AG04449 (cell line): ENCODE measurements at regions not wholly inside any gene's neighbourhood (a gene's known extent, or its start where the extent isn't known, plus 50 kb on each side); places are given as distances from the start of the nearest gene placed in this dataset.

Source experiments
- CTCF ChIA-PET: fragments of 350-600 bp; formaldehyde crosslinking; extraction: SDS; loops from one replicate; lab custom pipeline; 2021; ENCODE audit warnings: antibody characterized with exemption; lab: Yijun Ruan, JAX
- POLR2A ChIA-PET: fragments of 400-600, 350-600 bp; formaldehyde crosslinking; extraction: SDS; loops from one replicate; lab custom pipeline; 2020; ENCODE audit warnings: antibody characterized with exemption, inconsistent platforms; lab: Yijun Ruan, JAX
- DNase-seq: peaks from one replicate; pipeline ENCODE4 v3.0.0-alpha.2; 2010; ENCODE audit warnings: low read depth, low spot score
- H3K4me3 ChIP-seq: 2 replicates; pipeline ENCODE4 v1.5.1; 2011; ENCODE audit warnings: low read depth, mild to moderate bottlenecking, control low read depth, low read length
- CTCF ChIP-seq: IDR thresholded peaks from one replicate; pipeline ENCODE4 v1.5.1; 2011; ENCODE audit warnings: mild to moderate bottlenecking, moderate library complexity, low read length, control low read depth, inconsistent platforms; ENCODE audit not compliant: insufficient read depth; ENCODE audit errors: missing control alignments

DNA sequence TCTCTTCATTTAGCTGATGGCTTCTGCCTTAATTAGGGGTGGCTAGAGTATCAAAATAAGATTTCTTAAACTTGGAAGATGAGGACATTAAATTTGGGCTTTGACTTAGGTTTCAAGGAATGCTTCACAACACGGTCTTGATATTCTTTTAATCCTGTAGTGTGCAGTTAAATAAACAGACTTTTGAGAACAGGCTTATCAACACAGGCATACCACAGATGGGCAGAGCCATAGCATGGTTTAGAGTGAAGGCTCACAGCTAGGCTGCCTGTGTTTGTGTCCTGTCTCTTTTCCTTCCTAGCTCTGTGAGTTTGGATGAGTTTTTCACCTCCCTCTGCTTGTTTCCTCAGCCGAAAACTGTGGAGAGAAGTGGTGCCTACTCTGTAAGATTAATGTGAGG lies 102.3 kb upstream of the IPO9 start:
- H3K4me3 ChIP-seq: no peak overlapping the region
- ChIA-PET POLR2A (no interaction called here), CTCF (interaction anchor here (1.0 to 2.0 kb wide), 6 partner anchors 9 to 166 kb away, joined by 3 to 8 read pairs (median 4); no protein-coding TSS in a partner anchor)
- no peak for TF ChIP-seq CTCF
- DNase-seq: no peak

DNA sequence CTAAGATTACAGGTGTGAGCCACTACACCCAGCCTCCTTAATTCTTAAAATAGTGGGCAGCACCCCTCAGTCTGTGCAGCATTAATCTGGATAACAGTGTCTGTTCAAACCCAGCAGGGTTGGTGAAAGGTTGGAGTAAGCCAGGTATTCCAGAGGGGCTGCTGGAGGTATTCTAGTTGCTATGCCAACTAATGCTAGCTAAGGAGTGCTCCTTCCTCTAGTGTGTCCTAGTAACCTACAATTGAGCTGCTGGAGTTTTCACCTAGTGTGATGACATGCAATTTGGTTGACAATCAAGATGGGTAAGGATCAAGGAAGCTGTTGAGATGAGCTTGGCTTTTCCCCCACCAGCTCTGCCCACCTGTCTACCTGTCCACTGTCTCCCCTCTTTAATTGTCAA lies 100.2 kb upstream of the IPO9 start:
- ChIA-PET CTCF (interaction anchor here (1.0 to 1.7 kb wide), 6 partner anchors 9 to 198 kb away, joined by 3 to 8 read pairs (median 4); no protein-coding TSS in a partner anchor), POLR2A (no interaction called here)
- no peak for DNase-seq
- TF ChIP-seq CTCF: no peak
- H3K4me3 ChIP-seq: no peak overlapping the region

- no peak overlapping the region for H3K4me3 ChIP-seq
- DNase-seq: no peak
- TF ChIP-seq CTCF: no peak
- CTCF ChIA-PET: interaction anchor here (1.4 to 1.7 kb wide), 5 partner anchors 10 to 66 kb away, joined by 3 to 6 read pairs (median 4); no protein-coding TSS in a partner anchor
- POLR2A ChIA-PET: no interaction called here
These were observed 98.9 kb upstream of the IPO9 start for GRCh38 chr1:201729973-201730608.

DNA sequence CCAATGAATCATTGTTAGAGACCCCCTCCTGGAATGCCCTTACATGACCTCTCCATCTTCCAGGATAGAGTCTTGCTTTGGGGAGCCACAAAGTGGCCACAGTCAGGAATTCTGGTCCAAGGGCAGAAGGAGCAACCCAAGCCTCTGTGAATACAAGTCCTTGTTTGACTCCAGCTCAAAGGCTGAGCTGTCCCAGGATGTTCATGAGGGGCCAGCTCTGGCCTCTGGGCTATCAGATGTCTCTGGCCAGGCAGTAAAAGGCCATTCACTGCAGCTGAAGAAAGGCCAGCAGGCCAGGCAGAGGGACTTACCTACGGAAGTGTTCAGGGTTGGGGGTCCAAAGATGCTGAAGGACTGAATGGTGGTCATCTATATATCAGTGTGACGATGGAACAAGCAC lies 98.3 kb upstream of the IPO9 start:
- TF ChIP-seq CTCF: no peak
- ChIA-PET POLR2A (no interaction called here), CTCF (interaction anchor here (1.4 to 1.7 kb wide), 4 partner anchors 11 to 62 kb away, joined by 3 to 7 read pairs (median 6); no protein-coding TSS in a partner anchor)
- no peak overlapping the region for H3K4me3 ChIP-seq
- no peak for DNase-seq

GRCh38 chr1:201731142-201731541 lies 97.8 kb upstream of the IPO9 start:
- ChIA-PET POLR2A (interaction anchor here (1.2 kb wide), 1 partner anchor 18 kb away, joined by 3 read pairs; no protein-coding TSS in a partner anchor), CTCF (interaction anchor here (1.5 kb wide), 3 partner anchors 27 to 64 kb away, joined by 4 to 7 read pairs (median 7); no protein-coding TSS in a partner anchor)
- no peak for TF ChIP-seq CTCF
- H3K4me3 ChIP-seq: no peak overlapping the region
- DNase-seq: no peak

GRCh38 chr1:201731592-201731991 lies 97.4 kb upstream of the IPO9 start:
- no peak for DNase-seq
- POLR2A ChIA-PET: interaction anchor here (1.0 to 1.2 kb wide), 2 partner anchors 10 to 18 kb away, joined by 3 to 5 read pairs; no protein-coding TSS in a partner anchor
- TF ChIP-seq CTCF: no peak
- CTCF ChIA-PET: interaction anchor here (1.5 kb wide), 4 partner anchors 12 to 63 kb away, joined by 3 to 7 read pairs (median 6); no protein-coding TSS in a partner anchor
- H3K4me3 ChIP-seq: no peak overlapping the region
